Stomach (tissue), 4 donors: ENCODE measurements at regions not wholly inside any gene's neighbourhood (a gene's known extent, or its start where the extent isn't known, plus 50 kb on each side); places are given as distances from the start of the nearest gene placed in this dataset.

Experiments used
- CTCF ChIP-seq, 7 experiments: fragments of 450-650 bp in 4 of 7; fragments of 200-600 bp in 3 of 7; sonication (generic) in 3 of 7; IDR thresholded peaks; one replicate each; pipeline ENCODE4 v1.5.1; 2016 to 2019; ENCODE audit warnings: antibody characterized with exemption in 7 of 7, control low read depth in 2 of 7, mild to moderate bottlenecking in 1 of 7
- EP300 ChIP-seq: sonication (generic); formaldehyde crosslinking; IDR thresholded peaks from one replicate; pipeline ENCODE4 v1.6.1; 2017; ENCODE audit warnings: antibody characterized with exemption
- POLR2A ChIP-seq, 4 donors: fragments of 450-650 bp; IDR thresholded peaks; one replicate each; pipeline ENCODE4 v1.6.1; 2016; ENCODE audit warnings: antibody characterized with exemption in 4 of 4, control low read depth in 2 of 4, mild to moderate bottlenecking in 1 of 4, moderate library complexity in 1 of 4

DNA sequence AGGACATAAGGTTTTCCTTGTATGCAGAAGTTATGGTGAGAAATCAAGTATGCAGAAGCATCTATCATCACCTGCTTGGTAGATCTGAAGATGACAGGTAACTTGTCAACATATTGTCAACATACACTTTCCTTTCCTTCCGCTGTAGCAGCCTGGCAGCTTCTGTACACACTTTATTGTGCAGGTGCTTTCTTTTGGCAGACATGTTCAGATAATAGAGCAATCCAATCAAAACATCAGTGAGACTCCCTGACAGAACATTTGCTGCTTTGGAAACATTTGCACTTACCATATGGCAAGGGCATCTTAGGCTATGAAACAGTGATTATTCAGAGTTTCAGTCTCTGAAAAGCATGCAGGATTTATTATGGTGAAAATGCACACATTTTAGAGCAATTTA lies 161.1 kb upstream of the CDH12 start:
- no peak for TF ChIP-seq CTCF (IDR thresholded peaks at IDR 0.05)
- no peak for TF ChIP-seq EP300
- no peak for TF ChIP-seq POLR2A (IDR thresholded peaks at IDR 0.05)
